NB4 (cell line): ENCODE measurements at regions not wholly inside any gene's neighbourhood (a gene's known extent, or its start where the extent isn't known, plus 50 kb on each side); places are given as distances from the start of the nearest gene placed in this dataset.
"Not testable (repeated sequence)": the region's sequence is repeated elsewhere in the genome, so short reads cannot be mapped to it uniquely, and the experiment has no call there.

ENCODE experiments used
- DNase-seq: peaks from one replicate; pipeline ENCODE4 v3.0.0; 2010; ENCODE audit warnings: low read depth
- H3K4me3 ChIP-seq: one replicate; pipeline ENCODE4 v1.5.1; 2011; ENCODE audit warnings: mild to moderate bottlenecking, low read depth, low read length, moderate library complexity
- MYC ChIP-seq: IDR thresholded peaks from 2 replicates; pipeline ENCODE4 v1.6.1; 2011; ENCODE audit warnings: low read depth, low read length
- POLR2A ChIP-seq: IDR thresholded peaks from 2 replicates; pipeline ENCODE4 v1.6.1; 2011; ENCODE audit warnings: mild to moderate bottlenecking; ENCODE audit not compliant: insufficient read length; ENCODE audit errors: extremely low read depth
- TF ChIP-seq, protein P1 (sequence below): IDR thresholded peaks from one replicate; pipeline ENCODE4 v1.5.1; 2012; ENCODE audit warnings: low read depth, low read length
- TF ChIP-seq, protein P2 (sequence below): IDR thresholded peaks from 2 replicates; pipeline ENCODE4 v1.6.1; 2011; ENCODE audit warnings: low read depth, low read length

- H3K4me3 ChIP-seq = no peak overlapping the region
- no peak for DNase-seq
- TF ChIP-seq, protein P1, sequence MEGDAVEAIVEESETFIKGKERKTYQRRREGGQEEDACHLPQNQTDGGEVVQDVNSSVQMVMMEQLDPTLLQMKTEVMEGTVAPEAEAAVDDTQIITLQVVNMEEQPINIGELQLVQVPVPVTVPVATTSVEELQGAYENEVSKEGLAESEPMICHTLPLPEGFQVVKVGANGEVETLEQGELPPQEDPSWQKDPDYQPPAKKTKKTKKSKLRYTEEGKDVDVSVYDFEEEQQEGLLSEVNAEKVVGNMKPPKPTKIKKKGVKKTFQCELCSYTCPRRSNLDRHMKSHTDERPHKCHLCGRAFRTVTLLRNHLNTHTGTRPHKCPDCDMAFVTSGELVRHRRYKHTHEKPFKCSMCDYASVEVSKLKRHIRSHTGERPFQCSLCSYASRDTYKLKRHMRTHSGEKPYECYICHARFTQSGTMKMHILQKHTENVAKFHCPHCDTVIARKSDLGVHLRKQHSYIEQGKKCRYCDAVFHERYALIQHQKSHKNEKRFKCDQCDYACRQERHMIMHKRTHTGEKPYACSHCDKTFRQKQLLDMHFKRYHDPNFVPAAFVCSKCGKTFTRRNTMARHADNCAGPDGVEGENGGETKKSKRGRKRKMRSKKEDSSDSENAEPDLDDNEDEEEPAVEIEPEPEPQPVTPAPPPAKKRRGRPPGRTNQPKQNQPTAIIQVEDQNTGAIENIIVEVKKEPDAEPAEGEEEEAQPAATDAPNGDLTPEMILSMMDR = no peak
- TF ChIP-seq POLR2A (no peak), MYC (no peak)
- TF ChIP-seq, protein P2, sequence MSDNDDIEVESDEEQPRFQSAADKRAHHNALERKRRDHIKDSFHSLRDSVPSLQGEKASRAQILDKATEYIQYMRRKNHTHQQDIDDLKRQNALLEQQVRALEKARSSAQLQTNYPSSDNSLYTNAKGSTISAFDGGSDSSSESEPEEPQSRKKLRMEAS = no peak
Observed at GRCh38 chr1:96554364-96554763, 167.2 kb upstream of the PTBP2 start.

- TF ChIP-seq, protein P1 = no peak
- TF ChIP-seq POLR2A (no peak), MYC (no peak)
- TF ChIP-seq, protein P2 = no peak
- DNase-seq = no peak
Observed at GRCh38 chr1:96557336-96557735, 164.2 kb upstream of the PTBP2 start.

DNA sequence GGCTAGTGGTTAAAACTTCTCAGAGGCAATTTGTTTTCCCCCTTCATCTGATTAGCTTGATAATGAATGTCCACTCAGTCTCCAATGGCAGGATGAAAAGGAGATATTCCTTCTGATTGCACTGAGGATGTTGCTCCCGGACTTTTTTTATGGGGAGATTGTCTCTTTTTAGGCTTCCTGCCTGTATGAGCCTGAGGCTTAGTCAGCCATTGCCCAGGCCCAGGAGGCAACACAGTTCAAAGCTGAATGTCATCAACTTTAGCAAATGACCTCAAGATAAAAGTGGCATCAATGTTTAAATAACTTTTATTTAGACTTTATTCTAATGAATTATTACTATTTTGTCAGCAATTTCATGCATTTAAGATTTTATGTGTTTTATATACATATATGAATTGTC, 162.9 kb upstream of the PTBP2 start:
- no peak for DNase-seq
- TF ChIP-seq, protein P2 = no peak
- TF ChIP-seq POLR2A (no peak), MYC (no peak)
- TF ChIP-seq, protein P1 = no peak
- no peak overlapping the region for H3K4me3 ChIP-seq

More at GRCh38 chr1:96557336-96557735, 164.2 kb upstream of the PTBP2 start:
- H3K4me3 ChIP-seq = no peak overlapping the region

- H3K4me3 ChIP-seq = no peak overlapping the region
- no peak for DNase-seq
- TF ChIP-seq, protein P2 = no peak
- TF ChIP-seq POLR2A (no peak), MYC (no peak)
- TF ChIP-seq, protein P1 = no peak
Observed at GRCh38 chr1:96559181-96559580, 162.4 kb upstream of the PTBP2 start.

DNA sequence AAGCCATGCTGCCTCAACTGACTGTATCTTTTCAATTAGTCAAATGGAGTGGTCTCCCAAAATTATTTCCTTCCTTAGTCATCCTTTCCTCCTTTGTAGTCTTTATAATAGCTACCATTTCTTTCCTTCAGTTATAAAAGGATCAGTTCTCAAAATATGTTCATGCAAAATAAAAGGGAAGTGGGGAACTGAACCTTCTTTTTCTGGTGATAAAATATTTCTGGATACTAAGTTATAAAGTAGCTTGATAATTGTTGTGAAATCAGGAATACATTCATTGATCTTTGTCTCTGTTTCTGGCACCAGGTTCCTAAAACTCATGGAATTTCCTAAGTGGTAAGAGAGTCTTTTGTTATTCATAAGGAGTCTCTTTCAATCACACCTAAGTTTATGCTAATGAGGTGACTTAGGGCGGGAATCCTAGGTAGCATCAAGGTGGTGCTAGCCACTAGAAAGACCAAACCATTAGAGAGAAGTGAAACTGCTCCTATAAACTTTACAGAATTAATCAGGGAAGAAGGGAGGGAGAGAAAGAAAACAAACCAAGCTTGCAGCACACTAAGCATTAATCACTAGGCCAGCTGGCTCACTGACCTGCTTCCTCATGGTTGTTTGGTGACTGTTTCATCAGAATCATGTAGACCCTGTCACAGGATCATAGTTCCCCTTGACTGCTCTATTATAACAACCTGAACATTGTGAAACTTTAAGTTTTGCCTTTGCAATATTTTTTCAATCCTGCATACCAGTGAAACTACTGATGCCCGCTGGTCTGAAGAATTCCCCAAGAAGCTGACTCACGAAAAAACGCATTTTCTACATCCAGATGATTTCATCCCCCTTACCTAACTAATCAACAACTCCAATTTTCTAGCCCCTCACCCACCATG, 161.6 kb upstream of the PTBP2 start:
- H3K4me3 ChIP-seq = no peak overlapping the region
- TF ChIP-seq, protein P2 = 0 out of 2 replicates have a peak, but pooled peaks have one; percentile 34
- TF ChIP-seq POLR2A (no peak), MYC (peak; percentile 15; the same call in 1 of the 2 replicates)
- TF ChIP-seq, protein P1 = no peak
- peak; percentile 73 for DNase-seq

- no peak overlapping the region for H3K4me3 ChIP-seq
- no peak for DNase-seq
- TF ChIP-seq, protein P1 = no peak
- TF ChIP-seq, protein P2 = no peak
- TF ChIP-seq MYC (no peak), POLR2A (no peak)
Observed at GRCh38 chr1:96562094-96562493, 159.5 kb upstream of the PTBP2 start.

- not testable (repeated sequence) for DNase-seq
Observed at GRCh38 chr1:96564401-96564800, 157.2 kb upstream of the PTBP2 start.

More at GRCh38 chr1:96564401-96564800, 157.2 kb upstream of the PTBP2 start:
- not testable (repeated sequence) for H3K4me3 ChIP-seq
